Lower leg skin (tissue), 4 donors: ENCODE measurements at regions not wholly inside any gene's neighbourhood (a gene's known extent, or its start where the extent isn't known, plus 50 kb on each side); places are given as distances from the start of the nearest gene placed in this dataset.

Experiments used
- DNase-seq, 2 donors: peaks; one replicate each; pipeline ENCODE4 v3.0.0-alpha.2; 2019; ENCODE audit warnings: low spot score in 2 of 2
- H3K4me3 ChIP-seq: fragments of 200-600 bp; sonication (generic); 2 replicates; pipeline ENCODE4 v1.5.1; 2017; ENCODE audit warnings: mild to moderate bottlenecking, low read depth; ENCODE audit not compliant: poor library complexity, severe bottlenecking
- POLR2A ChIP-seq, 2 donors: fragments of 450-650 bp; IDR thresholded peaks; one replicate each; pipeline ENCODE4 v1.6.1; 2016 to 2017; ENCODE audit warnings: antibody characterized with exemption in 2 of 2, mild to moderate bottlenecking in 1 of 2, moderate library complexity in 1 of 2
- WGBS, 2 donors: methylation state at CpG; one replicate each; pipeline ENCODE4 v1.1.5; 2018; 5-methylcytosine and 5-hydroxymethylcytosine counted together
- intact Hi-C: fragments of 100-400 bp; cut with DNase I; formaldehyde crosslinking; loops from one replicate; pipeline ENCODE4 v1.15.0; 2023; ENCODE audit warnings: low total_unique reads
- TF ChIP-seq, protein P1 (sequence below), 3 donors: fragments of 450-650 bp; IDR thresholded peaks; one replicate each; pipeline ENCODE4 v1.5.1; 2016; ENCODE audit warnings: antibody characterized with exemption in 3 of 3, mild to moderate bottlenecking in 3 of 3, moderate library complexity in 2 of 3

DNA sequence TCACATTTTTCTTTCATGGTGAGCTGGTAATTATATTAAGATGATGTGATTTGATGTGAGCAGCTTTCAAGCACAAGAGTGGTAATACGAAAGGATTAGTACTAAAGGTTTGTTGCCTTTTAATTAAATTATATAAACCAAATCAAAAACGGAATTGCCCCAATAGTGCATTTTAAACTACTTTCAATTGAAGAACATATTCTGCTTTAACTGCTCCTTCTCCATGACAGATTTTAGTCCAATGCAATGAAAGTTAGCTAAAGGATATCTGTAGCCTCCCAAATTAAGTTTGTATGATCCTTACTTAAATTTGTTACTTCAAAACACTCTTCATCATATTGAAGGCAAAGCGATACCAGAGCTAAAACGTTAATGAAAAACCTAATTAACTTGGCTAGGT is 447.1 kb upstream of the AMOT start:
- H3K4me3 ChIP-seq, result no peak overlapping the region
- WGBS, 2 donors, result 75 to 86% methylated on average over 4 of the region's 4 CpGs
- intact Hi-C loops, result no loop called here
- TF ChIP-seq POLR2A (IDR thresholded peaks at IDR 0.05), result no peak
- TF ChIP-seq, protein P1, sequence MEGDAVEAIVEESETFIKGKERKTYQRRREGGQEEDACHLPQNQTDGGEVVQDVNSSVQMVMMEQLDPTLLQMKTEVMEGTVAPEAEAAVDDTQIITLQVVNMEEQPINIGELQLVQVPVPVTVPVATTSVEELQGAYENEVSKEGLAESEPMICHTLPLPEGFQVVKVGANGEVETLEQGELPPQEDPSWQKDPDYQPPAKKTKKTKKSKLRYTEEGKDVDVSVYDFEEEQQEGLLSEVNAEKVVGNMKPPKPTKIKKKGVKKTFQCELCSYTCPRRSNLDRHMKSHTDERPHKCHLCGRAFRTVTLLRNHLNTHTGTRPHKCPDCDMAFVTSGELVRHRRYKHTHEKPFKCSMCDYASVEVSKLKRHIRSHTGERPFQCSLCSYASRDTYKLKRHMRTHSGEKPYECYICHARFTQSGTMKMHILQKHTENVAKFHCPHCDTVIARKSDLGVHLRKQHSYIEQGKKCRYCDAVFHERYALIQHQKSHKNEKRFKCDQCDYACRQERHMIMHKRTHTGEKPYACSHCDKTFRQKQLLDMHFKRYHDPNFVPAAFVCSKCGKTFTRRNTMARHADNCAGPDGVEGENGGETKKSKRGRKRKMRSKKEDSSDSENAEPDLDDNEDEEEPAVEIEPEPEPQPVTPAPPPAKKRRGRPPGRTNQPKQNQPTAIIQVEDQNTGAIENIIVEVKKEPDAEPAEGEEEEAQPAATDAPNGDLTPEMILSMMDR (IDR thresholded peaks at IDR 0.05), result no peak
- no peak for DNase-seq

DNA sequence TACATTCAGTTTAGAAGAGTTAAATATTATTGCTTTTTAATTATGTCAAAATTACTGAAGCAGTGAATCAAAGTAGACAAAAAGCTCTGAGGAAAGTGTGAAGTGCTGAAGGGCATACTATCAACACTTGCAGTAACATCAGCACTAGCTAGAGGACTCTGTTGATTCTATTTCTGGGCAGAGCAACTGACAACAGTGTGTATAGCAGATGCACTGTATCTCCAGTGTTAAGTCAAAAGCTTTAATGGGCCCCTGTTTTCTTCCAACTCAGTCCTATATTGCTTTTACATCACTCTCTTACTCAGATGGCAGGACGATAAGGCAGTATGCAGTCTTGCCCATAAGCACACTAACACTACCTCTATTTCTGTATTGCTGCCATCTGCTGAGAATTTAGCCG is 435.2 kb upstream of the AMOT start:
- 84 to 85% methylated on average over 2 of the region's 2 CpGs for WGBS, 2 donors
- DNase-seq, result no peak
- intact Hi-C loops, result no loop called here
- no peak overlapping the region for H3K4me3 ChIP-seq
- no peak for TF ChIP-seq POLR2A (IDR thresholded peaks at IDR 0.05)
- TF ChIP-seq, protein P1 (IDR thresholded peaks at IDR 0.05), result no peak

DNA sequence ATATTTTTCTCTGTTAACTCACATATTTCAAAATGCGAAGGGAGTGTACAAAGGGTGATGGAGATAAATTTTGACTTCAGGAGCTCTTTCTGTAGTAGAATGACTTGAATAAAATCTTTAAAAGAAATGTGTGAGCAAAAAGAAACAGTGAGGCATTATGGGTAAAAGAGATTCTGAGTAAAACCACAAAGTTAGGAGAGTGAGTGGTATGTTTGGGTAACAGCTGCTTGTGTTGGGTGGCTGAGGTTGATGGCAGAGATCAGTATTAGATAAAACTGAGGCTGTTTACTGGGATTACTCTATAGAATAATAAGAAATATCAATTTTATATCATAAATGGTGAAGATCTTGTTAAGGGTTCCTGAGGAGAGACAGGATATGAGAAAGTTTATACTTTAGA is 434.2 kb upstream of the AMOT start:
- TF ChIP-seq POLR2A (IDR thresholded peaks at IDR 0.05), result no peak
- no peak overlapping the region for H3K4me3 ChIP-seq
- no peak for DNase-seq
- intact Hi-C loops, result no loop called here
- WGBS, 2 donors, result 94 to 96% methylated on average over 1 of the region's 1 CpG

DNA sequence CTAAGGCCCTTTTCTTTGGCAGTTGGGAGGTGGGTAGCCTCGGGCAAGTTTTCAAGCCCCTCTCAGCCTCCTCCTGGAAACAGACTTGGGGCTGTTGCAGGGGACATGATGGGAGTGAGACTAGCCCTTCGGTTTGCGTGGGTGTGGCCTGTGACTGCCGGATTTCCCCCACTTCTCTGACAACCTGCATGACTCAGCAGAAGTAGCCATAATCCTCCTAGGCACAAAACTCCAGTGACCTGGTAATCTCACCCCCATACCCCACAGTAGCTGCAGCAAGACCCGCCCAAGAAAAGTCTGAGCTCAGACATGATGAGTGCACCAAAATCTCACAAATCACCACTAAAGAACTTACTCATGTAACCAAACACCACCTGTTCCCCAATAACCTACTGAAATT is 433.7 kb upstream of the AMOT start:
- intact Hi-C loops, result no loop called here
- no peak for DNase-seq
- H3K4me3 ChIP-seq, result no peak overlapping the region
- 63 to 88% methylated on average over 4 to 5 of the region's 5 CpGs for whole genome bisulfite sequencing, 2 donors
- no peak for TF ChIP-seq POLR2A (IDR thresholded peaks at IDR 0.05)
- TF ChIP-seq, protein P1 (IDR thresholded peaks at IDR 0.05), result no peak

DNA sequence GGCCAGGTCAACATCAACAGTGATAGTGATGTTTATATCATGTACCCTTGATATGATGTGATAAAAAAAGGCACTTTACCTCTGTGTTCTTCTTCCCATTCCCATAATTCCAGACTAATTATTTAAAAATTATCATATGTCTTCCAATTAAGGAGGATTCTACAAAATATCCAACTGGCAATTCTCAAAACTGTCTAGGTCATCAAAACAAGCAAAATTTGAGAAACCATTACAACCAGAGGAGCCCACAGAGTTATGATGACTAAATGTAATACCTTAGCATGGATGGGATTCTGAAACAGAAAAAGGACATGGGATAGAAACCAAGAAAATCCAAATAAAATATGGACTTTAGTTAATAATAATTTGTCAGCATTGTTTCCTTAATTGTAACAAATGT is 428.6 kb upstream of the AMOT start:
- intact Hi-C loops, result no loop called here
- DNase-seq, result no peak
- H3K4me3 ChIP-seq, result no peak overlapping the region
- no peak for TF ChIP-seq POLR2A (IDR thresholded peaks at IDR 0.05)
- TF ChIP-seq, protein P1 (IDR thresholded peaks at IDR 0.05), result no peak

DNA sequence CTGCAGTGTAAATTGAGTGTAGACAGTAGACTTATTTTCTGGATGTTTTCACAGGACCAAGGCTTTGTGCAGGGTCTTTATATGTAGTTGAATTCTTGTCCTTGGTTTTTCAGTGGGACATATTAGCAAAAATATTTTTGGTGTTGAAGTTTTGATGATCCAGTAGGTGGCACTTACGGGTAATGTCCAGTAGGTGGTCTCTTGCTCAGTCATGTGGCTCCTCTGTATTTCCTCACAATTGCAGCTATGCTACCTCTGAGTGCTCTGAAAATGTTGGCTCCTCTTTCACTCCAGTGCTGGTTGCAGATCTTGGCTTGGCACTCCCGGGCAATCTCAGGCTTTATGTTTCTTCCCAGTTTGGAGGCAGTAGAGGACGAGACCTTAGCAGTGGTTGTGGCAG is 419.8 kb upstream of the AMOT start:
- no peak overlapping the region for H3K4me3 ChIP-seq
- intact Hi-C loops, result no loop called here
- TF ChIP-seq POLR2A (IDR thresholded peaks at IDR 0.05), result no peak
- TF ChIP-seq, protein P1 (IDR thresholded peaks at IDR 0.05), result no peak
- DNase-seq, result no peak
- WGBS, 2 donors, result 57 to 91% methylated on average over 3 of the region's 3 CpGs
